HG02678 (cell line): ENCODE measurements at regions not wholly inside any gene's neighbourhood (a gene's known extent, or its start where the extent isn't known, plus 50 kb on each side); places are given as distances from the start of the nearest gene placed in this dataset.

Experiments used
- ATAC-seq: cut with Tn5 transposase; IDR thresholded peaks from one replicate; pipeline ENCODE4 v1.9.1; 2021; ENCODE audit warnings: mild to moderate bottlenecking, moderate library complexity; ENCODE audit not compliant: unreplicated experiment

DNA sequence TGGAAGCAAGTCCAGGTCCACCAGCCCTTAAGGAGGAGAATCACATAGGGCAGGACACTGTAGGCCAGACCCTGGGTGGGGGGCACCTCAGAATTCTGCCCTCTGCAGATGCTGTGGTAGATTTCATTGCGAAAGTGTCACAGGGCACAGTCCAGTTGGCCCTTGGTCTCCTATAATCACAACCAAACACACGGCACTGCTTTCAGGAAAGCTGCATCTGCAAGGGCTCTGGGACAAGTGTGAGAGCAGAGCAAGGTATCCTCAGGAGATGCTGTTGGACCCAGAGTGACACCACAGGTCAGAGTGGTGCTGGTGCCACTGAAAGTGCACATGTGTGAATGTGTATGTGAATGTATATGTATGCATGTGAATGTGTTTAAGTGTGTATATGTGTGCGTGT, 88.6 kb upstream of the MBNL2 start:
- ATAC-seq, result no peak

DNA sequence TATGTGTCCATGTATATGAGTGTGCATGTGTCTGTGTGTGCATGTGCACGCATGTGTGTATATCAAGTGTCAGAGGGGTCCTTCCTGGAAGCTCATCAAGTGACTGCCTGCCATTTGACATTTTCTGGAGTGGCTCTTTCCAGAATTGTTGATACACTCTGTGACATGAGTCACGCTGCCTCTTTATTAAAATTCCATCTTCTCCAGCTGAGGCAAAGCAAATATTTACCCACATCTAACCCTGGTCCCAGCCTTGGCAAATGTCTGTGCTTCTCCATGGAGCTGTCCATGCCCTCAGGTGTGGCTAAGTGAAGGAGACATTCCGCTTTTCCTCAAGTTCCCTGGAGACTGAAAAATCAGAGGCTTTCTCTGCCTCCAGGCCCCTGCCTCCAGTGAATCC, 88.2 kb upstream of the MBNL2 start:
- ATAC-seq, result no peak

DNA sequence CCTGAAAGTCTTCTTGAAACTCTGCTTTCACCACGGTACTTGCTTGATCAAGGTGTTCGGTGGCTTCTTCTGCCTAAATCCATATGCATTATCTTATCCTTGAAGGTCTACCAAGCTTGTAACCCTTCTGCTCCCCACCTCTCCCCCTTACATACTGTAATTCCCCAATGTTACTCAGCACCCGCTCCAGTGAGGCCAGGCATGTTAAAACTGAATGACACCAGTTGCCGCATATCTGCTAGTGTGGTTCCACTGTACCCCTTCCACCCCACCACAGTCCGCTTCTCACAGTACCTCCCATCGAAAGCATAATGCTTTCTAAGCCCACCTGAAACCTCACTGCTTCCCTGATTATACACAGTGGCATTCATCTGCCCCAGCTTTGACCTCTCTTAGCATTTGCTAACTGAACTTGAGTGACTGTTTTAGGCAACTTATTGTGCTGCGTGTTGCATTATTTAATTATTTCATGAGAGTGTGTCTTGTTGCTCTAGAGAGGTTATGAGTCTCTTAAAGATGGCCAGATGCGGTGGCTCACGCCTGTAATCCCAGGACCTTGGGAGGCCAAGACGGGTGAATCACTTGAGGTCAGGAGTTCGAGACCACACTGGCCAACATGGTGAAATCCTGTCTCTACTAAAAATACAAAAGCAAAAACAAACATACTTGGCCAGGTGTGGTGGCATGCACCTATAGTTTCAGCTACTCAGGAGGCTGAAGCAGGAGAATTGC, 87.6 kb upstream of the MBNL2 start:
- ATAC-seq, result no peak

DNA sequence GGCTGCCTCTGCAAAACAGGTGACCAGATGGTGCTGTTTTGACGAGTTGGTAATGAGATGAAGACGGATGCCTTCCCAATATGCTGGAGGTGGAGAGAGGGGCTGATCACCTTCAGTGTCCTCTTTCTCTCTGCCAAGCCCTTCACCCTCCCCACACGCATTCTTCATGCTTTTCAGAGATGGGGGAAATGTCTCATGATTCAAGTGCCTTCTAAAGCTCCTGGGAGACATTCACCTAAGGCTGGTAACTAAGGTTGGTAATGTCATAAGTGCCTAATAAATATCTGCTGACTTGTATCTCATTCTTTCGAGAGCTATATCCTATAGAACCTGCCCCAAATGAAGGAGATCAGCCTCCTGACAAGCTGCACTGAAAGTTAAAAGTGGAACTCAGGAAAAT, 86.2 kb upstream of the MBNL2 start:
- no peak for ATAC-seq

DNA sequence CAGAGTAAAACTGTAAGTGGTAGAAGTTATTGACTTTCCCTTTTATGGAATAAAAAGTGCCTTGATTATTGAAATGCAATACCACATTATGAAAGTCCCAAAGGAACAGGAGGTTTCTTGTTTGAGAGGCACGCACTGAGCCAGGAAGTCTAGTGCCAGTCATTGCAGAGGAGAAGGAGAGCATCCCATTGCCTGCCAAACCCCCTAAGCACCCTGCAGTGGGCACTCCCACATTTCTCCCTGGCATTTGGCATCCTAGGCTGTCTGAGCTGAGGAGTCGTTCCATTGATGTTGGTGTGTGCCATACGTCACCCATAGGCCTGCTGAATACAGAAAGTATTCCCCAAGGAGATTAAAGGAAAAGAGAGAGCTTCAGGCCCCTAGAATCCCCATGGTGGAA, 85.7 kb upstream of the MBNL2 start:
- no peak for ATAC-seq

DNA sequence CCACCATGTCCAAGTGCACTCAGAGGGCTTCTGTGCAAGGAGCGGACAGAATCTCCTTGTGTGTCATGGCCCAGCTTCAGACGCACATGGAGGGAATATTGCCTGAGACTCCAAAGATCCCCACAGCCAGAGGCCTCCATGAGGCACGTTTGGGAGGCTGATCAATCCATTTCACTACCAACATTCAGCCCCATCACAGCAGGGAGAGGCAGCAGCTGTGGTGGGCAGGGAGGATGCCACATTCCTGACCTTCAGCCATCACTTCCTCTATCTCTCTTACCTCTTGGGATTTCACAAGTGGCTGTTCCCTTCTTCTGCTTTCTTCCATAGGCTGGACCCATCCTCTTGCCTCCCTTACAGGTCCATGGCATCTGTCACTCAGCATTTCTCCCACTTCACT, 82.4 kb upstream of the MBNL2 start:
- no peak for ATAC-seq

DNA sequence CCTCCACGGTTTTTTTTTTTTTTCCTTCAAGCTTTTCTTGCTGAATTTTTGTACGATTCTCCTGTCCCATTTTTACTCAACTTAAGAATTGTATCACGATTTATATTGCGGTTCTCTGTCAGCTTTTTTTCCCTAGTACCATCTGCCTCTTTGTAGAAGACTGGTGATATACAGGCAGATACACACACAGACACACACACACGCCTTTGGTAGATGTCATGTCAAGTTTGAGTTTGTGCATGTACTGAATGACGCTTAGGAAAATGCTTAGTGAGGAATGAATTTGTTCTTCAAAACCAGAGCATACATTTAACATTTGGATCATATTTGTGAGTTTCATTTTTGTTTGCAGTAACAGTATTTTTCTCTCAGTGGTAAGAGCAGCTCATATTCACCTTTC, 82.0 kb upstream of the MBNL2 start:
- ATAC-seq, result no peak

DNA sequence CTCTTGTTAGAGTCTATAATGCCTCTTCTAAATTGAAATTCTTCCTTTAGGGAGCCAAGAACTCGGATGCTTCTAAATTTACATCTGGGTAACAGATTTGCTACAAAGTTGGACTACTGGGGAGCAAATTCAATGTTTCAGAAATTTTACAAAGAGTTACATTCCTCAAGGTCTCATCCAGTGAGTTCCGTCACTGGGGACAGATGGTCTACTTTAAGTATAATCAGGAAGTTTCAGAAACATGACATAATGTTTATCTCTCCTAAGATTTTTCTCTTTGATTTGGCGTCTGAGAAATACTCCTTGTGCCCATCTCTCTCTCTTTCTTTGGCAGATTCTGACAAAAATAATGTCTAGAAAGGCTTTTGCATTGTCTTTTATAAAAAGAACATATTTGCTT, 81.5 kb upstream of the MBNL2 start:
- no peak for ATAC-seq

DNA sequence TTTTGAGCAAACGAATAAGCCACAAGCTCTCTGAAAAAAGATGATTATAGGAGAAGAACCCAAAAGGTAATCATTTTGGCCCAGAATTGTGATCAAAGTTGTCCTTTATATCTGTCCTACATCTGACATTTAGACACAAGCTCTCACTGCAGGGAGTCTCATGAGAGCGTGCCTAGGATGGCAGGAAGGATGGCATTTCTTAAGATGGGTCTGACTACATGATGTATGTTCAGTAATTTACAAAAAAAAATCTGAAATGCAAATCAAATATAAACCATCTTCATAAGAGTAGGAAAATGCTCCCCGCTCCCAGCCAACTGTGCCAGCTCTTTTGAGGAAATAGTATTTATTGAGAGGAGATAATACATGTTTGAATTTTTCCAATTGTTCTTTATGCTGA, 81.0 kb upstream of the MBNL2 start:
- ATAC-seq, result no peak

DNA sequence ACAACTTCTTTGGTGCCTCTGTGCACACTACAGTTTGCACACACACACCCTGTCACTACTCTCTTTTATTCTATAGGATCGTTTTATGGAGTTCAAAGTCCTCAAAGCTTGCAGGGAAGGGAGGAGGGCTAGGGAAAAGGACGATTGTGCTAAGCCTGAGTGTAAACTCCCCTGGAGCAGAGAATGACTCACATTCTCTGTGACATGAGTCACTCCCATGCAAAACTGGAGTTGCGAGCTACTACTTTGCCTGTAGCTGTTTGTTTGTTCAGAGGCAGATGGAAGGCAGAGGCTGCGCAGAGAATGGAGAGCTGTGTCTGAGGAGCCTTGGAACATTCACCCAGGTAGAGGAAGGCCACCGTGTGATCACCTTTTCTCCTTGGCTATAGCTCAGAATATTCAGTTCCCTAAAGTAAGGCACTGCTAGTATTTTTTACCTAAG, 80.5 kb upstream of the MBNL2 start:
- peak; percentile 88 for ATAC-seq

DNA sequence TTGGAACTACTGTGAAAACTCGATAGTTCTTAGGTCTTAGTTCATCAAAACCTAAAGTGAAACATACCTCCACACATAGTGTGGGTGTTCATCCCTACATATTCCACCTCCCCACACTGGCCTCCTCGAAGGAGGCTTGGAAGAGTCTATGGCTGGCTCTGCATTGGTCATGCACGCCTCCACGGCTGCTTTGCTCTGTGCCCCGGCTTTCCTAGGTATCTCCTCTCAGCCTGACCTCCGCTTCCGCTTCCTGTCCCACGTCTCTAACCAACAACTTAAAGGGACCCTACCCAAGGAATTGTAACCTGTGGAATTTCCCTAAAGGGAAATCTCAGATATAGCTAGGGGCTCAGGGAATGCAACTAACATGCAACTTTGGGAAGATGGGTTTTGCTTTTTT, 79.7 kb upstream of the MBNL2 start:
- ATAC-seq, result no peak

DNA sequence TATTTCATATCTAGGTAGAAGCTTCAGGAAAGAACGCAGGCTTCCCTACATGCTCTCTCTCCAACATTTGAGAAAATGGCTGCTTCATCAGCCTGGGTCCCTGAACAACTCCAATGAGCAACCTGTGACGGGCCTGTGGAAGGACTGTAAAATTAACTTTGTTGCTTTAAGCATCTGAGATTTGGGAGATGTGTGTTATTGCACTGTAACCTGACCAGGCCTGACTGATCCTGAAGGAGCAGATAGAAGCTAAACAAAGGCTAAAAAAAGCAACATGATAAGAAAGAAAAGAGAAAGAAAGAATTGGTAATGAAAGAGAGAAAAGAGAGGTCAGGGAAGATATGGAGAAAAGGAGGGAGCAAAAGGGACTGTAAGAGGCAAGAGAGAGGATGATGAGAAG, 77.1 kb upstream of the MBNL2 start:
- ATAC-seq, result no peak

DNA sequence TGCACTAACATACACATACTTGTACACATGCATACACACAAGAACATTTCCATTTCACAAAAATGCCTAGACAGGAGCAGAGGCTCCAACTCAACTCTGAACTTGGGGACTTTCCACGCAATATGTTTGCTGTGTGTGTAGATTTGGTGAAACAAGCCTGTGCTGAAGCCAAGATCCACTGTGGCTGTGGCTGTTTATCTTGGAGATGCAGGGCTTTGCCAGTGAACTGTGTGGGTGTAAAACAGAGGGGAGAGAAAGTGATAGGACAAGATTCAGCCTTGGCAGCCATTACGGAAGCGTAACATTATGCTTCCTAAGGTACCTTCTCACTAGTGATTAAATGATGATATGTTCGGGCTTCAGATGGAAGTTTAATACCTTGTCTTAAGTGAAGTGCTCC, 73.2 kb upstream of the MBNL2 start:
- no peak for ATAC-seq

DNA sequence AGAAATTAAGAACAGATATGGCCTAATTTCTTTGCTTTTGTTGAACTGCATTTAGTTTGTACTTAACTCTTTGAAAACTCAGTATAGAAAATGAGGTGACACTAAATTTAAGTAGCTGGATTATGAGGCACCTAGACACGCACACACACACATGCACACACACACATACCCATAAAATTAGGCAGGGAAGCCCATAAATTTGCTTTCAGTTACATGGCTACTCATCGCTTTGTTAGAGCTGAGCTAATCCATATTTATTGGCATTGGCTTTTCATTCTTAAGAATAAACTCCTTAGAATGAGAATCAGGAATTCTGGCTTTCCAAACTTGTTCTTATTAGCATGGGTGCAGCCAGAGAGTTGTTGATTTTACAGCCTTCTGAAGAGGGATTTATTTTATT, 61.7 kb upstream of the MBNL2 start:
- no peak for ATAC-seq

DNA sequence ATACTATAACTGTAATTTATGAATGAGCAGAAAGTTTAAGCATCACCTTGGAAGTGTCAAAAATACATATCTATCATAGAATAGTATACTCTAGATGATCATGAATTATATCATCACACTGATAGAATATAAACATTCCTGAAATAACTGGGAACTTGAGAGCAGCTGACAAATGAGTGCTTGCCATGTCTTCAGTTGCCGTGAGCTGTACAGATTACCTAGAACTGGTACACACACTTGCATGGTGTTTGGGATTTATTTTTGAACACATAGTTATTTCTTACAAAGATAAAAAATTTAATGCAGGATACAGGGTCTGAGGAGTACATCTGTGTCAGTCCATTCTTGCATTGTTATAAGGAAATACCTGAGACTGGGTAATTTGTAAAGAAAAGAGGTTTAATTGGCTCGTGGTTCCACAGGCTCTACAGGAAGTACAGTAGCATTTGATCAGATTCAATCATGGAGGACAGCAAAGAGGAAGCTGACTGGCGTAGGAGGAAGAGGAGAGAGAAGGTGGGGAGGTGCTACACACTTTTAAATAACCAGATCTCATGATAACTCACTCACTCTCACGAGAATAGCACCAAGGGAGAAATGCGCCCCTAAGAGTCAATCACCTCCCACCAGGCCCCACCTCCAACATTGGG, 60.4 kb upstream of the MBNL2 start:
- no peak for ATAC-seq

DNA sequence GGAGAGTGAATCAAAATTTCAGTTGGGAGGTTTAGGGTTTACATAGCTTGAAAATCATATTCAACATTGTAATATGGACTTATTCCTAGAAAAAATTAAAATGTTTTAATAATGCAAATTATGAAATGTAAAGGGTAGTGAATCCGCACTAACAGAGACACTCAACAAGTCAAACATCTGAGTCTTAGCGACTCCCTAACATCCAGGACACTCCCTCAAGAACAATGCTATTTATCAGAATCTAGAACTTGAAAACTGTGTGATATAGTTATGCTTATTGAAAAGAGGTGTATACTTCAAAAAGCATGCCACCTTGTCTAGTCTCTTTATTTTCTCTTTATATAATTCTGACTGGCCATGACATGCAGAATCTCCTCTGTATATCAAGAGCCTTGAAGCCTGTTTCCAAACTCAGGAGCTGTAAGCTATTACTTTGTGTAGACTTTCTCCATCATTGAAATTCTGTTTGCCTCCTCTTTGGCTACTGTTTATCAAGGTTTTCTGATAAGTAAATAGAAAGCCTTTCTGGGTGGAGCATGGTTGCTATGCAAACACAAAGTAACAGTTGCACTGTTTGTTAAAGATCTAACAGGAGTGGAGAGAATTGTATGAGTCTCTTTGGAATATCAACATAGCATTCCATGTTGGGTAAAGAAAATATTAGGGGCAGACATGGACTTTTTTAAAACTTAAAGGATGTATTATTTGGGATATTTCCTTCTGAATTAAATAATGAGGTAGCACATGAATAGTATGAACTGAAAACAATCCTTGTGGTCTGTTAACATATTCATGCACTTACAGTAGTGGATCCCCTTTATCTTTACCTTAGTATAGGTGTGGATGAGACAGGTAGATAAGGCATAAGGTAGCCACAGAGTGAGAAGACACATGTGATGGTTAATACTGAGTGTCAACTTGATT, 56.4 kb upstream of the MBNL2 start:
- ATAC-seq, result no peak

DNA sequence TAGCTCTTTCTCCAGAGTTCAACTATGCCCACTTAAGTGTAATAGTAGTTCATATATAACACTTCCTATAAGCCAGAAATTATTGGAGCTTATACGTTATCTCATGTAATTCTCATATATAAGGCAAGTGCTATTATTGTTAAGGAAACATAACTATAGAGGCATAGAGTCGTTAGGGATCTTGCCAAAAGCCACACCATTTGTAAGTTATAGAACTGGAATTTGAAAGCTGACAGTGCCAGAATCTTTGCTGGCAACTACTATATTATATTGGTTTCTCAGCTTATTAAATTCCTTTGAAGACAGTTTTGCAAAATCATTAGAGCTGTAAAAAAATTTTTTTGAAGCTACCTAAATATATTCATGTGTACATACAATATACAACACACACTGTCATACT, 51.0 kb upstream of the MBNL2 start:
- no peak for ATAC-seq
